ENCODE measurements at regions not wholly inside any gene's neighbourhood (a gene's known extent, or its start where the extent isn't known, plus 50 kb on each side); places are given as distances from the start of the nearest gene placed in this dataset.
"Not testable (repeated sequence)": the region's sequence is repeated elsewhere in the genome, so short reads cannot be mapped to it uniquely, and the experiment has no call there.

DNA sequence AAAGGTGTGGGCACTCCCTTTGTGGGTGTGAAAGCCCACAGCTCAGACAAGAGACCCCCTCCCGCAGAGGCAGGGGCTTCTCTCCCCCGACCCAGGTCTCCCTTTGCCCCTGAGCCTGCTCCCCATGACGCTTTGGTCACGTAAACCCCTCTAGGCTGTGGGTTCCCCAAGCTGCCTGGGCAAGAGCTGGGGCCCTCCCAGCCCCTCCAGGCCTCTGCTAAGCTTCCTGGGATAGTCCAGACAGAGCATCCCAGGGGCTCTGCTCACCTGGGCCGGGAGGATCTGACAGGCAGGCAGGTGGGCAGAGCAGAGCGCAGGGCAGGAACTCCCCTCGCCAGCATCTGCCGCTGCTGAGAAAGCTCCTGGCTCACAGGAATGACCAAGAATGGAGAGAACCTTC, 177.3 kb downstream of the BANP start:
- 93% methylated on average over 8 of the region's 8 CpGs for WGBS
- DNase-seq (ENCODE audit: low spot score) = no peak
- no peaks in the 10 kb centered on the region for H3K27me3 ChIP-seq (replicated peaks; ENCODE audit: insufficient read depth)

GRCh38 chr16:88129133-88129532, 177.9 kb downstream of the BANP start:
- H3K4me3 ChIP-seq; H3K9me3 ChIP-seq; H3K36me3 ChIP-seq; intact Hi-C loops (cut with DNase I); DNase-seq (ENCODE audit: low spot score); H3K27me3 ChIP-seq (replicated peaks; ENCODE audit: insufficient read depth); H3K4me1 ChIP-seq (replicated peaks); H3K27ac ChIP-seq: not testable (repeated sequence)
- WGBS = 88% methylated on average over 13 of the region's 13 CpGs

More for the DNA sequence above, 177.3 kb downstream of the BANP start:
- TF ChIP-seq POLR2A (IDR thresholded peaks at IDR 0.05) (no peak), CTCF (IDR thresholded peaks at IDR 0.05) (no peak), POLR2AphosphoS5 (IDR thresholded peaks at IDR 0.05) (no peak)
- Histone ChIP-seq H3K9me3 (no peaks in the 10 kb centered on the region), H3K4me3 (no peak overlapping the region), H3K4me1 (replicated peaks) (no peaks in the 10 kb centered on the region), H3K27ac (no peak overlapping the region), H3K36me3 (no peaks in the 10 kb centered on the region)
- intact Hi-C loops (cut with DNase I) = no loop called here

- intact Hi-C loops (cut with DNase I) = no loop called here
- H3K4me3 ChIP-seq = no peak overlapping the region
Measured at GRCh38 chr16:88130016-88130415, 178.8 kb downstream of the BANP start.

DNA sequence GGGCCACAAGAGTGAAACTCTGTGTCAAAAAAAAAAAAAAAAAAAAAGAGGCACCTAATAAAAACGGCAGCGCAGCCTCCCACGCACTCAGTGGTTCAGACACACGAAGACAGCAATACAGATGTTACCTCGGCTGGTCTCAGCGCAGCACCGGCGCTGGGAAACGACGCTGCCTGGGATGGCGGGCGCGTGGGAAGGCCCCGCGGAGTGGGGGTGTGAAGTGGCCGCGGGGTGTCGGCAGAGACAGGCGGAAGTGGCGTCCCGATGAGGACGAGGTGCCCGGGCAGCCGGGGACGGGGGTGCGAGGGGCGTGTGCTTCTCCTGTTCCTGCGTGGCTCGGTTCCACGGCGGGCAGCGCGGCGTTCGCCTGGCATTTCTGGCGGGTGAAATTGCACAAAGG, 179.4 kb downstream of the BANP start:
- H3K4me3 ChIP-seq = no peak overlapping the region
- 90% methylated on average over 36 of the region's 36 CpGs for WGBS

More at GRCh38 chr16:88130016-88130415, 178.8 kb downstream of the BANP start:
- 96% methylated on average over 22 of the region's 22 CpGs for WGBS
- no peaks in the 10 kb centered on the region for H3K36me3 ChIP-seq
- no peak overlapping the region for H3K27ac ChIP-seq
- TF ChIP-seq CTCF (IDR thresholded peaks at IDR 0.05) (no peak), POLR2A (IDR thresholded peaks at IDR 0.05) (no peak), POLR2AphosphoS5 (IDR thresholded peaks at IDR 0.05) (no peak)
- DNase-seq (ENCODE audit: low spot score) = no peak
- no peaks in the 10 kb centered on the region for H3K9me3 ChIP-seq
- no peaks in the 10 kb centered on the region for H3K4me1 ChIP-seq (replicated peaks)
- no peaks in the 10 kb centered on the region for H3K27me3 ChIP-seq (replicated peaks; ENCODE audit: insufficient read depth)

GRCh38 chr16:88131256-88131655, 180.0 kb downstream of the BANP start:
- H3K4me3 ChIP-seq = no peak overlapping the region
- no peaks in the 10 kb centered on the region for H3K9me3 ChIP-seq
- H3K36me3 ChIP-seq = no peaks in the 10 kb centered on the region
- H3K27ac ChIP-seq = no peak overlapping the region
- TF ChIP-seq POLR2A (IDR thresholded peaks at IDR 0.05) (no peak), CTCF (IDR thresholded peaks at IDR 0.05) (no peak)
- intact Hi-C loops (cut with DNase I) = no loop called here
- no peaks in the 10 kb centered on the region for H3K4me1 ChIP-seq (replicated peaks)
- H3K27me3 ChIP-seq (replicated peaks; ENCODE audit: insufficient read depth) = no peaks in the 10 kb centered on the region
- DNase-seq (ENCODE audit: low spot score) = no peak
- 78% methylated on average over 15 of the region's 15 CpGs for WGBS

More for the DNA sequence above, 179.4 kb downstream of the BANP start:
- H3K9me3 ChIP-seq = no peaks in the 10 kb centered on the region
- intact Hi-C loops (cut with DNase I) = no loop called here
- TF ChIP-seq CTCF (IDR thresholded peaks at IDR 0.05) = no peak
- no peak for DNase-seq (ENCODE audit: low spot score)
- no peaks in the 10 kb centered on the region for H3K27me3 ChIP-seq (replicated peaks; ENCODE audit: insufficient read depth)
- no peaks in the 10 kb centered on the region for H3K4me1 ChIP-seq (replicated peaks)
- H3K36me3 ChIP-seq = no peaks in the 10 kb centered on the region
- H3K27ac ChIP-seq = no peak overlapping the region

Data from prostate gland (tissue), 2 donors.